ENCODE measurements at regions not wholly inside any gene's neighbourhood (a gene's known extent, or its start where the extent isn't known, plus 50 kb on each side); places are given as distances from the start of the nearest gene placed in this dataset.

- Histone ChIP-seq H3K36me3 (ENCODE audit: insufficient read depth, low read length) (no peaks in the 10 kb centered on the region), H3K4me1 (ENCODE audit: control insufficient read depth, insufficient read depth, low read length) (no peaks in the 10 kb centered on the region), H3K4me3 (ENCODE audit: low read length) (no peak overlapping the region), H3K4me2 (ENCODE audit: low read length) (no peak overlapping the region), H3K9ac (ENCODE audit: low read depth, low read length) (no peak overlapping the region), H3K27me3 (ENCODE audit: control insufficient read depth, insufficient read depth, low read length) (no peaks in the 10 kb centered on the region), H3K9me3 (replicated peaks; ENCODE audit: low read length) (peaks cover 11% of the 10 kb centered on the region)
These were observed 136.1 kb downstream of the TMEM200C start for GRCh38 chr18:5759194-5759593.

- H3K4me2 ChIP-seq (ENCODE audit: low read length): no peak overlapping the region
- no peak overlapping the region for H3K9ac ChIP-seq (ENCODE audit: low read depth, low read length)
- H3K27me3 ChIP-seq (ENCODE audit: control insufficient read depth, insufficient read depth, low read length): no peaks in the 10 kb centered on the region
- peaks cover 14% of the 10 kb centered on the region for H3K9me3 ChIP-seq (replicated peaks; ENCODE audit: low read length)
- no peak overlapping the region for H3K4me3 ChIP-seq (ENCODE audit: low read length)
- no peaks in the 10 kb centered on the region for H3K36me3 ChIP-seq (ENCODE audit: insufficient read depth, low read length)
- no peaks in the 10 kb centered on the region for H3K4me1 ChIP-seq (ENCODE audit: control insufficient read depth, insufficient read depth, low read length)
These were observed 138.5 kb downstream of the TMEM200C start for GRCh38 chr18:5756823-5757222.

GRCh38 chr18:5747678-5748077 lies 147.6 kb downstream of the TMEM200C start:
- H3K4me3 ChIP-seq (ENCODE audit: low read length): no peak overlapping the region
- no peak overlapping the region for H3K9ac ChIP-seq (ENCODE audit: low read depth, low read length)
- H3K9me3 ChIP-seq (replicated peaks; ENCODE audit: low read length): peaks cover 11% of the 10 kb centered on the region
- H3K27me3 ChIP-seq (ENCODE audit: control insufficient read depth, insufficient read depth, low read length): no peaks in the 10 kb centered on the region
- no peaks in the 10 kb centered on the region for H3K36me3 ChIP-seq (ENCODE audit: insufficient read depth, low read length)
- no peak overlapping the region for H3K4me2 ChIP-seq (ENCODE audit: low read length)
- no peaks in the 10 kb centered on the region for H3K4me1 ChIP-seq (ENCODE audit: control insufficient read depth, insufficient read depth, low read length)

GRCh38 chr18:5746844-5747243 lies 148.5 kb downstream of the TMEM200C start:
- Histone ChIP-seq H3K9ac (ENCODE audit: low read depth, low read length) (no peak overlapping the region), H3K9me3 (replicated peaks; ENCODE audit: low read length) (peaks cover 8% of the 10 kb centered on the region), H3K4me2 (ENCODE audit: low read length) (no peak overlapping the region), H3K4me3 (ENCODE audit: low read length) (no peak overlapping the region), H3K36me3 (ENCODE audit: insufficient read depth, low read length) (no peaks in the 10 kb centered on the region), H3K4me1 (ENCODE audit: control insufficient read depth, insufficient read depth, low read length) (no peaks in the 10 kb centered on the region), H3K27me3 (ENCODE audit: control insufficient read depth, insufficient read depth, low read length) (no peaks in the 10 kb centered on the region)

- no peaks in the 10 kb centered on the region for H3K4me1 ChIP-seq (ENCODE audit: control insufficient read depth, insufficient read depth, low read length)
- H3K27me3 ChIP-seq (ENCODE audit: control insufficient read depth, insufficient read depth, low read length): no peaks in the 10 kb centered on the region
- no peak overlapping the region for H3K4me2 ChIP-seq (ENCODE audit: low read length)
- H3K4me3 ChIP-seq (ENCODE audit: low read length): no peak overlapping the region
- no peaks in the 10 kb centered on the region for H3K36me3 ChIP-seq (ENCODE audit: insufficient read depth, low read length)
- H3K9me3 ChIP-seq (replicated peaks; ENCODE audit: low read length): peaks cover 2% of the 10 kb centered on the region
- H3K9ac ChIP-seq (ENCODE audit: low read depth, low read length): no peak overlapping the region
These were observed 150.7 kb downstream of the TMEM200C start for GRCh38 chr18:5744659-5745058.

GRCh38 chr18:5738526-5738925 lies 156.8 kb downstream of the TMEM200C start:
- Histone ChIP-seq H3K9me3 (replicated peaks; ENCODE audit: low read length) (no peaks in the 10 kb centered on the region), H3K4me2 (ENCODE audit: low read length) (no peak overlapping the region), H3K4me3 (ENCODE audit: low read length) (no peak overlapping the region), H3K36me3 (ENCODE audit: insufficient read depth, low read length) (no peaks in the 10 kb centered on the region), H3K9ac (ENCODE audit: low read depth, low read length) (no peak overlapping the region), H3K4me1 (ENCODE audit: control insufficient read depth, insufficient read depth, low read length) (no peaks in the 10 kb centered on the region), H3K27me3 (ENCODE audit: control insufficient read depth, insufficient read depth, low read length) (no peaks in the 10 kb centered on the region)

- no peaks in the 10 kb centered on the region for H3K36me3 ChIP-seq (ENCODE audit: insufficient read depth, low read length)
- no peaks in the 10 kb centered on the region for H3K27me3 ChIP-seq (ENCODE audit: control insufficient read depth, insufficient read depth, low read length)
- no peak overlapping the region for H3K4me2 ChIP-seq (ENCODE audit: low read length)
- H3K4me1 ChIP-seq (ENCODE audit: control insufficient read depth, insufficient read depth, low read length): no peaks in the 10 kb centered on the region
- peaks cover 11% of the 10 kb centered on the region for H3K9me3 ChIP-seq (replicated peaks; ENCODE audit: low read length)
- no peak overlapping the region for H3K9ac ChIP-seq (ENCODE audit: low read depth, low read length)
- H3K4me3 ChIP-seq (ENCODE audit: low read length): no peak overlapping the region
These were observed 163.0 kb downstream of the TMEM200C start for GRCh38 chr18:5732318-5732717.

- no peaks in the 10 kb centered on the region for H3K27me3 ChIP-seq (ENCODE audit: control insufficient read depth, insufficient read depth, low read length)
- peaks cover 12% of the 10 kb centered on the region for H3K9me3 ChIP-seq (replicated peaks; ENCODE audit: low read length)
- no peaks in the 10 kb centered on the region for H3K4me1 ChIP-seq (ENCODE audit: control insufficient read depth, insufficient read depth, low read length)
- no peak overlapping the region for H3K4me2 ChIP-seq (ENCODE audit: low read length)
- no peaks in the 10 kb centered on the region for H3K36me3 ChIP-seq (ENCODE audit: insufficient read depth, low read length)
- no peak overlapping the region for H3K9ac ChIP-seq (ENCODE audit: low read depth, low read length)
- no peak overlapping the region for H3K4me3 ChIP-seq (ENCODE audit: low read length)
These were observed 165.2 kb downstream of the TMEM200C start for GRCh38 chr18:5729983-5730699.

- Histone ChIP-seq H3K9ac (ENCODE audit: low read depth, low read length) (no peak overlapping the region), H3K36me3 (ENCODE audit: insufficient read depth, low read length) (no peaks in the 10 kb centered on the region), H3K4me1 (ENCODE audit: control insufficient read depth, insufficient read depth, low read length) (no peaks in the 10 kb centered on the region), H3K4me2 (ENCODE audit: low read length) (no peak overlapping the region), H3K4me3 (ENCODE audit: low read length) (no peak overlapping the region), H3K9me3 (replicated peaks; ENCODE audit: low read length) (peaks cover 16% of the 10 kb centered on the region), H3K27me3 (ENCODE audit: control insufficient read depth, insufficient read depth, low read length) (no peaks in the 10 kb centered on the region)
These were observed 166.8 kb downstream of the TMEM200C start for GRCh38 chr18:5728531-5728930.

- H3K27me3 ChIP-seq (ENCODE audit: control insufficient read depth, insufficient read depth, low read length): no peaks in the 10 kb centered on the region
- no peak overlapping the region for H3K4me2 ChIP-seq (ENCODE audit: low read length)
- H3K9ac ChIP-seq (ENCODE audit: low read depth, low read length): no peak overlapping the region
- no peak overlapping the region for H3K4me3 ChIP-seq (ENCODE audit: low read length)
- no peaks in the 10 kb centered on the region for H3K36me3 ChIP-seq (ENCODE audit: insufficient read depth, low read length)
- H3K4me1 ChIP-seq (ENCODE audit: control insufficient read depth, insufficient read depth, low read length): no peaks in the 10 kb centered on the region
- peaks cover 8% of the 10 kb centered on the region for H3K9me3 ChIP-seq (replicated peaks; ENCODE audit: low read length)
These were observed 169.3 kb downstream of the TMEM200C start for GRCh38 chr18:5726011-5726410.

GRCh38 chr18:5721924-5722323 lies 173.4 kb downstream of the TMEM200C start:
- Histone ChIP-seq H3K4me3 (ENCODE audit: low read length) (no peak overlapping the region), H3K36me3 (ENCODE audit: insufficient read depth, low read length) (no peaks in the 10 kb centered on the region), H3K4me2 (ENCODE audit: low read length) (no peak overlapping the region), H3K27me3 (ENCODE audit: control insufficient read depth, insufficient read depth, low read length) (no peaks in the 10 kb centered on the region), H3K9ac (ENCODE audit: low read depth, low read length) (no peak overlapping the region), H3K4me1 (ENCODE audit: control insufficient read depth, insufficient read depth, low read length) (no peaks in the 10 kb centered on the region), H3K9me3 (replicated peaks; ENCODE audit: low read length) (peaks cover 13% of the 10 kb centered on the region)

GRCh38 chr18:5720132-5720531 lies 175.2 kb downstream of the TMEM200C start:
- Histone ChIP-seq H3K36me3 (ENCODE audit: insufficient read depth, low read length) (no peaks in the 10 kb centered on the region), H3K4me3 (ENCODE audit: low read length) (no peak overlapping the region), H3K9me3 (replicated peaks; ENCODE audit: low read length) (peaks cover 12% of the 10 kb centered on the region), H3K27me3 (ENCODE audit: control insufficient read depth, insufficient read depth, low read length) (no peaks in the 10 kb centered on the region), H3K9ac (ENCODE audit: low read depth, low read length) (no peak overlapping the region), H3K4me2 (ENCODE audit: low read length) (no peak overlapping the region), H3K4me1 (ENCODE audit: control insufficient read depth, insufficient read depth, low read length) (no peaks in the 10 kb centered on the region)
